IMR-90 (cell line): ENCODE measurements at regions not wholly inside any gene's neighbourhood (a gene's known extent, or its start where the extent isn't known, plus 50 kb on each side); places are given as distances from the start of the nearest gene placed in this dataset.

Source experiments
- ATAC-seq: fragments of 200-7000 bp; cut with Tn5 transposase; 2 replicates; pipeline ENCODE4 v1.9.1; 2020; ENCODE audit warnings: low read depth, mild to moderate bottlenecking, moderate library complexity
- BruUV-seq: library from RNA; stranded (reverse); fragments of 400-500 nt; replicated peaks from 2 replicates; lab custom pipeline; 2021; lab: Mats Ljungman, UMichigan
- CTCF ChIA-PET: fragments of 300-600 bp; formaldehyde crosslinking; extraction: SDS; loops from one replicate; lab custom pipeline; 2021; ENCODE audit warnings: antibody characterized with exemption; lab: Yijun Ruan, JAX
- POLR2A ChIA-PET: fragments of 300-600 bp; sonication (Branson Sonifier 250); formaldehyde crosslinking; loops from one replicate; lab custom pipeline; 2022; ENCODE audit warnings: antibody characterized with exemption; ENCODE audit not compliant: unreplicated experiment; lab: Charles Lee
- DNase-seq: peaks from one replicate; pipeline ENCODE4 v3.0.0; 2013
- H2AFZ ChIP-seq: replicated peaks from 2 replicates; pipeline ENCODE3; 2013; ENCODE audit warnings: low read length, mild to moderate bottlenecking; ENCODE audit not compliant: poor library complexity
- H2AK5ac ChIP-seq: 2 replicates; pipeline ENCODE4 v1.6.1; 2013; ENCODE audit warnings: low read depth, low read length, inconsistent platforms
- H2AK9ac ChIP-seq: replicated peaks from 2 replicates; pipeline ENCODE3; 2013; ENCODE audit warnings: mild to moderate bottlenecking, low read depth, low read length, moderate library complexity; ENCODE audit not compliant: poor library complexity
- H2BK120ac ChIP-seq: 2 replicates; pipeline ENCODE4 v1.6.1; 2013; ENCODE audit warnings: low read depth, low read length, inconsistent platforms
- H2BK15ac ChIP-seq: 3 replicates; pipeline ENCODE4 v1.6.1; 2013; ENCODE audit warnings: low read depth, low read length, inconsistent platforms
- H2BK20ac ChIP-seq: 2 replicates; pipeline ENCODE4 v1.6.1; 2013; ENCODE audit warnings: low read depth, mild to moderate bottlenecking, inconsistent platforms, low read length, moderate library complexity
- H2BK5ac ChIP-seq: 2 replicates; pipeline ENCODE4 v1.6.1; 2013; ENCODE audit warnings: mild to moderate bottlenecking, low read depth, low read length, inconsistent platforms; ENCODE audit not compliant: poor library complexity, severe bottlenecking
- H3K14ac ChIP-seq: replicated peaks from 2 replicates; pipeline ENCODE4 v1.6.1; 2013; ENCODE audit warnings: low read depth, low read length, inconsistent platforms
- H3K18ac ChIP-seq: 2 replicates; pipeline ENCODE4 v1.6.1; 2013; ENCODE audit warnings: low read depth, low read length, control low read depth
- H3K23ac ChIP-seq: 2 replicates; pipeline ENCODE4 v1.6.1; 2013; ENCODE audit warnings: low read depth, low read length, inconsistent platforms
- H3K27ac ChIP-seq: 2 replicates; pipeline ENCODE4 v1.5.1; 2013; ENCODE audit warnings: mild to moderate bottlenecking, control low read depth, low read length; ENCODE audit not compliant: insufficient read depth
- H3K27me3 ChIP-seq: 2 replicates; pipeline ENCODE4 v1.6.1; 2013; ENCODE audit warnings: low read length; ENCODE audit not compliant: control insufficient read depth, insufficient read depth
- H3K36me3 ChIP-seq: 2 replicates; pipeline ENCODE4 v1.6.1; 2013; ENCODE audit warnings: low read length, mixed read lengths; ENCODE audit not compliant: control insufficient read depth, insufficient read depth
- H3K4ac ChIP-seq: 2 replicates; pipeline ENCODE4 v1.6.1; 2013; ENCODE audit warnings: low read depth, low read length, inconsistent platforms
- H3K4me1 ChIP-seq: 2 replicates; pipeline ENCODE4 v1.6.1; 2013; ENCODE audit warnings: low read length, mixed read lengths; ENCODE audit not compliant: control insufficient read depth, insufficient read depth
- H3K4me2 ChIP-seq: 2 replicates; pipeline ENCODE4 v1.6.1; 2013; ENCODE audit warnings: low read depth, mild to moderate bottlenecking, control low read depth, low read length, moderate library complexity
- H3K4me3 ChIP-seq: 2 replicates; pipeline ENCODE4 v1.5.1; 2013; ENCODE audit warnings: low read depth, mild to moderate bottlenecking, control low read depth, low read length, moderate library complexity; ENCODE audit not compliant: insufficient read depth
- H3K56ac ChIP-seq: 2 replicates; pipeline ENCODE4 v1.6.1; 2013; ENCODE audit warnings: low read length, inconsistent platforms; ENCODE audit not compliant: insufficient read depth; ENCODE audit errors: extremely low read depth
- H3K79me1 ChIP-seq, 2 experiments: 2 replicates each; pipeline ENCODE4 v1.6.1; 2013; ENCODE audit warnings: low read length in 2 of 2, inconsistent platforms in 1 of 2, low read depth in 1 of 2
- H3K9ac ChIP-seq: 2 replicates; pipeline ENCODE4 v1.6.1; 2013; ENCODE audit warnings: low read depth, low read length, control low read depth
- H3K9me1 ChIP-seq: 2 replicates; pipeline ENCODE4 v1.6.1; 2013; ENCODE audit warnings: low read length, inconsistent platforms; ENCODE audit not compliant: insufficient read depth
- H3K9me3 ChIP-seq: 2 replicates; pipeline ENCODE4 v1.6.1; 2013; ENCODE audit warnings: low read length; ENCODE audit not compliant: control insufficient read depth, insufficient read depth
- H4K20me1 ChIP-seq: 2 replicates; pipeline ENCODE4 v1.6.1; 2013; ENCODE audit warnings: low read length, inconsistent platforms; ENCODE audit not compliant: insufficient read depth
- H4K5ac ChIP-seq: 2 replicates; pipeline ENCODE4 v1.6.1; 2013; ENCODE audit warnings: mild to moderate bottlenecking, low read depth, low read length, control low read depth
- H4K8ac ChIP-seq, 2 experiments: 2 replicates each; pipeline ENCODE4 v1.6.1; 2013; ENCODE audit warnings: low read depth in 2 of 2, low read length in 2 of 2, control low read depth in 1 of 2, inconsistent platforms in 1 of 2
- H4K91ac ChIP-seq: 2 replicates; pipeline ENCODE4 v1.6.1; 2013; ENCODE audit warnings: low read depth, low read length, inconsistent platforms; ENCODE audit not compliant: insufficient read depth
- BHLHE40 ChIP-seq: fragments of 150-350 bp; IDR thresholded peaks from 2 replicates; pipeline ENCODE4 v1.6.1; 2016; ENCODE audit warnings: mild to moderate bottlenecking, low read depth, low read length
- CEBPB ChIP-seq: IDR thresholded peaks from 2 replicates; pipeline ENCODE4 v1.6.1; 2012; ENCODE audit warnings: low read depth, low read length, improper control_type of control experiment
- CHD1 ChIP-seq: IDR thresholded peaks from 2 replicates; pipeline ENCODE4 v1.6.1; 2012; ENCODE audit warnings: low read depth, low read length, improper control_type of control experiment
- FOS ChIP-seq: fragments of 150-350 bp; IDR thresholded peaks from 2 replicates; pipeline ENCODE4 v1.6.1; 2016; ENCODE audit warnings: low read depth, low read length
- MAFK ChIP-seq: IDR thresholded peaks from 2 replicates; pipeline ENCODE4 v1.6.1; 2012; ENCODE audit warnings: low read depth, low read length, improper control_type of control experiment
- MAZ ChIP-seq: IDR thresholded peaks from 2 replicates; pipeline ENCODE4 v1.6.1; 2012; ENCODE audit warnings: low read depth, mild to moderate bottlenecking, low read length, improper control_type of control experiment, moderate library complexity, borderline replicate concordance
- MXI1 ChIP-seq: IDR thresholded peaks from 2 replicates; pipeline ENCODE4 v1.6.1; 2012; ENCODE audit warnings: low read depth, mild to moderate bottlenecking, low read length, moderate library complexity, borderline replicate concordance
- NFE2L2 ChIP-seq: fragments of 150-350 bp; IDR thresholded peaks from 2 replicates; pipeline ENCODE4 v1.6.1; 2016; ENCODE audit warnings: low read depth, mild to moderate bottlenecking, low read length
- POLR2A ChIP-seq: IDR thresholded peaks from 2 replicates; pipeline ENCODE4 v1.6.1; 2012; ENCODE audit warnings: mild to moderate bottlenecking, low read depth, low read length
- RAD21 ChIP-seq: IDR thresholded peaks from 2 replicates; pipeline ENCODE4 v1.6.1; 2012; ENCODE audit warnings: low read length, improper control_type of control experiment
- RCOR1 ChIP-seq: IDR thresholded peaks from 2 replicates; pipeline ENCODE4 v1.6.1; 2012; ENCODE audit warnings: mild to moderate bottlenecking, low read length, improper control_type of control experiment; ENCODE audit not compliant: insufficient replicate concordance
- RFX5 ChIP-seq: IDR thresholded peaks from 2 replicates; pipeline ENCODE4 v1.8.0; 2012; ENCODE audit warnings: low read depth, mild to moderate bottlenecking, low read length, moderate library complexity
- WGBS, 2 experiments: methylation state at CpG; one replicate each; pipeline versions ENCODE4 v1.1.5 to v1.1.7; 2013; ENCODE audit warnings: missing lambda C conversion rate in 2 of 2; ENCODE audit not compliant: insufficient read length in 1 of 2; ENCODE audit errors: extremely low coverage in 2 of 2; 5-methylcytosine and 5-hydroxymethylcytosine counted together
- dilution Hi-C: fragments of 300-500 bp; cut with HindIII; formaldehyde crosslinking; loops from one replicate; pipeline ENCODE4 v1.14.3; 2018; ENCODE audit warnings: low sequenced_read_pairs; ENCODE audit not compliant: unreplicated experiment
- in situ Hi-C: fragments of 300-500 bp; cut with MboI; formaldehyde crosslinking; loops from 3 replicates; pipeline ENCODE4 v1.14.3; 2019; ENCODE audit warnings: low sequenced_read_pairs, inconsistent platforms, mixed read lengths
- intact Hi-C: fragments of 100-400 bp; cut with micrococcal nuclease; formaldehyde crosslinking; loops from 2 replicates; pipeline ENCODE4 v1.10.0; 2022
- TF ChIP-seq, protein P1 (sequence below): fragments of 150-350 bp; IDR thresholded peaks from 2 replicates; pipeline ENCODE4 v1.6.1; 2016; ENCODE audit warnings: low read depth, mild to moderate bottlenecking, low read length, moderate library complexity, borderline replicate concordance
- TF ChIP-seq, protein P2 (sequence below): fragments of 150-350 bp; IDR thresholded peaks from 2 replicates; pipeline ENCODE4 v1.6.1; 2017; ENCODE audit warnings: mild to moderate bottlenecking, antibody characterized with exemption, low read length, low read depth
- TF ChIP-seq, protein P3 (sequence below): conservative IDR thresholded peaks from 2 replicates; pipeline ENCODE4 v1.5.1; 2012; ENCODE audit warnings: mild to moderate bottlenecking, low read depth, low read length, improper control_type of control experiment

DNA sequence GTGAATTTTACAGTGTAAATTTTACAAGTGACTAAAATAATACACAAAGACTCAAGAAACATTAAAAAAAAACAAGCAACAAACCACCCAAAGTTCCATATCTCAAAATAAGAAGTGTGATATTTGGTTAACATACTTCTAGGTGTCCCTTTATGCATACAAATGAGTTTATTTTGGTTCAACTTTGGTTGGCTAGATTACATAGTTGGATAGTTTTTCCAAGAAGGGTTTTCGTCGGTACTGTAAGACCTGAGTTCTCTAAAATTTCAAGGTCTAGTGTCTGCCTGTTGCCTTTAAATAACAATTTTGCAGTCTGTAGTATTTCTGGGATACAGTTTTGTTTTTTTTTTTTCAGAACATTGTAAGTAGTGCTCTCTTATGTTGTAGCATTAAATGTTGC, 58.8 kb upstream of the JAK2 start:
- H3K27me3 ChIP-seq = peaks cover 2% of the 10 kb centered on the region; the same call in 1 of the 2 replicates
- H3K9me1 ChIP-seq = no peaks in the 10 kb centered on the region
- intact Hi-C loops (loop anchor here (5.0 to 10.0 kb wide), 3 partner anchors 56 to 541 kb away; partner anchors contain the start of gene RCL1), in situ Hi-C loops (loop anchor here (10.0 kb wide), 2 partner anchors 59 to 161 kb away; partner anchors contain the start of gene JAK2), dilution Hi-C loops (no loop called here)
- H3K27ac ChIP-seq = no peak overlapping the region
- H4K5ac ChIP-seq = no peak overlapping the region
- ATAC-seq = no peak
- no peak overlapping the region for H3K4me3 ChIP-seq
- DNase-seq = no peak
- TF ChIP-seq NFE2L2 = no peak
- no peak for TF ChIP-seq MAZ
- TF ChIP-seq BHLHE40 = no peak
- TF ChIP-seq, protein P1, sequence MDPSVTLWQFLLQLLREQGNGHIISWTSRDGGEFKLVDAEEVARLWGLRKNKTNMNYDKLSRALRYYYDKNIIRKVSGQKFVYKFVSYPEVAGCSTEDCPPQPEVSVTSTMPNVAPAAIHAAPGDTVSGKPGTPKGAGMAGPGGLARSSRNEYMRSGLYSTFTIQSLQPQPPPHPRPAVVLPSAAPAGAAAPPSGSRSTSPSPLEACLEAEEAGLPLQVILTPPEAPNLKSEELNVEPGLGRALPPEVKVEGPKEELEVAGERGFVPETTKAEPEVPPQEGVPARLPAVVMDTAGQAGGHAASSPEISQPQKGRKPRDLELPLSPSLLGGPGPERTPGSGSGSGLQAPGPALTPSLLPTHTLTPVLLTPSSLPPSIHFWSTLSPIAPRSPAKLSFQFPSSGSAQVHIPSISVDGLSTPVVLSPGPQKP = no peak
- TF ChIP-seq CEBPB = no peak
- no peak for TF ChIP-seq RAD21
- no peak for TF ChIP-seq RFX5
- no peak for TF ChIP-seq RCOR1
- TF ChIP-seq, protein P2, sequence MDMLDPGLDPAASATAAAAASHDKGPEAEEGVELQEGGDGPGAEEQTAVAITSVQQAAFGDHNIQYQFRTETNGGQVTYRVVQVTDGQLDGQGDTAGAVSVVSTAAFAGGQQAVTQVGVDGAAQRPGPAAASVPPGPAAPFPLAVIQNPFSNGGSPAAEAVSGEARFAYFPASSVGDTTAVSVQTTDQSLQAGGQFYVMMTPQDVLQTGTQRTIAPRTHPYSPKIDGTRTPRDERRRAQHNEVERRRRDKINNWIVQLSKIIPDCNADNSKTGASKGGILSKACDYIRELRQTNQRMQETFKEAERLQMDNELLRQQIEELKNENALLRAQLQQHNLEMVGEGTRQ = no peak
- no peak for TF ChIP-seq FOS
- TF ChIP-seq POLR2A = no peak
- no peak for TF ChIP-seq CHD1
- no peak for TF ChIP-seq MAFK
- no peak for TF ChIP-seq MXI1
- TF ChIP-seq, protein P3, sequence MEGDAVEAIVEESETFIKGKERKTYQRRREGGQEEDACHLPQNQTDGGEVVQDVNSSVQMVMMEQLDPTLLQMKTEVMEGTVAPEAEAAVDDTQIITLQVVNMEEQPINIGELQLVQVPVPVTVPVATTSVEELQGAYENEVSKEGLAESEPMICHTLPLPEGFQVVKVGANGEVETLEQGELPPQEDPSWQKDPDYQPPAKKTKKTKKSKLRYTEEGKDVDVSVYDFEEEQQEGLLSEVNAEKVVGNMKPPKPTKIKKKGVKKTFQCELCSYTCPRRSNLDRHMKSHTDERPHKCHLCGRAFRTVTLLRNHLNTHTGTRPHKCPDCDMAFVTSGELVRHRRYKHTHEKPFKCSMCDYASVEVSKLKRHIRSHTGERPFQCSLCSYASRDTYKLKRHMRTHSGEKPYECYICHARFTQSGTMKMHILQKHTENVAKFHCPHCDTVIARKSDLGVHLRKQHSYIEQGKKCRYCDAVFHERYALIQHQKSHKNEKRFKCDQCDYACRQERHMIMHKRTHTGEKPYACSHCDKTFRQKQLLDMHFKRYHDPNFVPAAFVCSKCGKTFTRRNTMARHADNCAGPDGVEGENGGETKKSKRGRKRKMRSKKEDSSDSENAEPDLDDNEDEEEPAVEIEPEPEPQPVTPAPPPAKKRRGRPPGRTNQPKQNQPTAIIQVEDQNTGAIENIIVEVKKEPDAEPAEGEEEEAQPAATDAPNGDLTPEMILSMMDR = no peak
- H3K23ac ChIP-seq = no peak overlapping the region
- no peaks in the 10 kb centered on the region for H4K20me1 ChIP-seq
- no peak overlapping the region for H3K18ac ChIP-seq
- no peak overlapping the region for H3K9ac ChIP-seq
- no peak overlapping the region for H4K8ac ChIP-seq
- no peak overlapping the region for H3K4me2 ChIP-seq
- H2BK120ac ChIP-seq = no peak overlapping the region
- H3K56ac ChIP-seq = no peak overlapping the region
- no TSS peak for BruUV-seq
- no peak overlapping the region for H2BK20ac ChIP-seq
- H3K4ac ChIP-seq = no peak overlapping the region
- H3K14ac ChIP-seq = no peak overlapping the region
- H2BK15ac ChIP-seq = no peak overlapping the region
- no peak overlapping the region for H2BK5ac ChIP-seq
- no CpG with 5 or more reads among the region's 2 CpGs for WGBS, 2 experiments
- H3K4me1 ChIP-seq = no peaks in the 10 kb centered on the region; the same call in 1 of the 2 replicates
- no peaks in the 10 kb centered on the region for H3K36me3 ChIP-seq
- no peak overlapping the region for H2AK5ac ChIP-seq
- H3K9me3 ChIP-seq = peaks cover 3% of the 10 kb centered on the region; the same call in 1 of the 2 replicates
- POLR2A ChIA-PET = no interaction called here
- H2AFZ ChIP-seq = no peak overlapping the region
- no peaks in the 10 kb centered on the region for H3K79me1 ChIP-seq
- no peak overlapping the region for H2AK9ac ChIP-seq
- CTCF ChIA-PET = no interaction called here
- H4K91ac ChIP-seq = no peak overlapping the region
